Spinal cord (tissue), 9 donors: ENCODE measurements at regions not wholly inside any gene's neighbourhood (a gene's known extent, or its start where the extent isn't known, plus 50 kb on each side); places are given as distances from the start of the nearest gene placed in this dataset.

Source experiments
- DNase-seq, 6 donors: peaks; one replicate each; pipeline versions ENCODE4 v3.0.0 to v3.0.0-alpha.2; 2013 to 2015; ENCODE audit warnings: low spot score in 6 of 6, low read depth in 4 of 6
- H3K27ac ChIP-seq: one replicate; pipeline ENCODE4 v1.5.1; 2013; ENCODE audit warnings: low read depth, low read length, control low read depth
- H3K27me3 ChIP-seq: one replicate; pipeline ENCODE4 v1.6.1; 2013; ENCODE audit warnings: low read length; ENCODE audit not compliant: control insufficient read depth, insufficient read depth
- H3K36me3 ChIP-seq: one replicate; pipeline ENCODE4 v1.6.1; 2013; ENCODE audit warnings: low read length; ENCODE audit not compliant: control insufficient read depth, insufficient read depth
- H3K4me1 ChIP-seq: one replicate; pipeline ENCODE4 v1.6.1; 2013; ENCODE audit warnings: low read length; ENCODE audit not compliant: control insufficient read depth, insufficient read depth
- H3K4me3 ChIP-seq: one replicate; pipeline ENCODE4 v1.5.1; 2013; ENCODE audit warnings: low read depth, low read length, control low read depth
- H3K9me3 ChIP-seq: one replicate; pipeline ENCODE4 v1.6.1; 2013; ENCODE audit warnings: low read length; ENCODE audit not compliant: control insufficient read depth, insufficient read depth
- WGBS: methylation state at CpG from one replicate; pipeline ENCODE4 v1.1.5; 2013; ENCODE audit warnings: missing lambda C conversion rate; ENCODE audit not compliant: insufficient coverage; 5-methylcytosine and 5-hydroxymethylcytosine counted together
- donor health status: healthy.

GRCh38 chr11:23404225-23405160 is 544.2 kb upstream of the CCDC179 start:
- H3K4me3 ChIP-seq: no peak overlapping the region
- H3K4me1 ChIP-seq: no peaks in the 10 kb centered on the region
- DNase-seq: no peak
- H3K27ac ChIP-seq: no peak overlapping the region
- 96% methylated on average over 41 of the region's 41 CpGs for WGBS
- no peaks in the 10 kb centered on the region for H3K9me3 ChIP-seq
- H3K27me3 ChIP-seq: no peaks in the 10 kb centered on the region
- H3K36me3 ChIP-seq: no peaks in the 10 kb centered on the region

GRCh38 chr11:23405350-23405937 is 545.2 kb upstream of the CCDC179 start:
- Histone ChIP-seq H3K27ac (no peak overlapping the region), H3K4me1 (no peaks in the 10 kb centered on the region), H3K4me3 (no peak overlapping the region), H3K36me3 (no peaks in the 10 kb centered on the region), H3K27me3 (no peaks in the 10 kb centered on the region), H3K9me3 (no peaks in the 10 kb centered on the region)
- no peak for DNase-seq
- 97% methylated on average over 32 of the region's 33 CpGs for WGBS

GRCh38 chr11:23406131-23406819 is 546.0 kb upstream of the CCDC179 start:
- Histone ChIP-seq H3K36me3 (no peaks in the 10 kb centered on the region), H3K9me3 (no peaks in the 10 kb centered on the region), H3K4me3 (no peak overlapping the region), H3K27ac (no peak overlapping the region), H3K4me1 (no peaks in the 10 kb centered on the region), H3K27me3 (no peaks in the 10 kb centered on the region)
- 91% methylated on average over 22 of the region's 23 CpGs for WGBS
- DNase-seq: no peak

- no CpG with 5 or more reads among the region's 1 CpG for WGBS
- Histone ChIP-seq H3K27ac (no peak overlapping the region), H3K4me1 (no peaks in the 10 kb centered on the region), H3K27me3 (no peaks in the 10 kb centered on the region), H3K4me3 (no peak overlapping the region), H3K36me3 (no peaks in the 10 kb centered on the region), H3K9me3 (no peaks in the 10 kb centered on the region)
- DNase-seq: no peak
Measured at GRCh38 chr11:23413057-23413456, 552.8 kb upstream of the CCDC179 start.

- WGBS: 67% methylated on average over 1 of the region's 4 CpGs
Measured at GRCh38 chr11:23423104-23423503, 562.8 kb upstream of the CCDC179 start.

GRCh38 chr11:23423656-23424055 is 563.4 kb upstream of the CCDC179 start:
- Histone ChIP-seq H3K4me1 (no peaks in the 10 kb centered on the region), H3K27ac (no peak overlapping the region), H3K9me3 (no peaks in the 10 kb centered on the region), H3K36me3 (no peaks in the 10 kb centered on the region), H3K4me3 (no peak overlapping the region), H3K27me3 (no peaks in the 10 kb centered on the region)
- DNase-seq: no peak
- no CpG with 5 or more reads among the region's 3 CpGs for WGBS

More at GRCh38 chr11:23423104-23423503, 562.8 kb upstream of the CCDC179 start:
- Histone ChIP-seq H3K4me3 (no peak overlapping the region), H3K36me3 (no peaks in the 10 kb centered on the region), H3K9me3 (no peaks in the 10 kb centered on the region), H3K4me1 (no peaks in the 10 kb centered on the region), H3K27me3 (no peaks in the 10 kb centered on the region), H3K27ac (no peak overlapping the region)
- peak in 3 of 6 donors; percentile 5 to 68 (median 53) for DNase-seq

- DNase-seq: peak in 2 of 6 donors; percentile 14 to 47
- no peaks in the 10 kb centered on the region for H3K4me1 ChIP-seq
- no peaks in the 10 kb centered on the region for H3K9me3 ChIP-seq
- H3K27ac ChIP-seq: no peak overlapping the region
- no peaks in the 10 kb centered on the region for H3K27me3 ChIP-seq
- H3K36me3 ChIP-seq: no peaks in the 10 kb centered on the region
- H3K4me3 ChIP-seq: no peak overlapping the region
- WGBS: 100% methylated on average over 2 of the region's 2 CpGs
Measured at GRCh38 chr11:23425381-23425780, 565.1 kb upstream of the CCDC179 start.

GRCh38 chr11:23429569-23429968 is 569.3 kb upstream of the CCDC179 start:
- H3K27me3 ChIP-seq: no peaks in the 10 kb centered on the region
- no CpG with 5 or more reads among the region's 3 CpGs for WGBS
- no peak overlapping the region for H3K27ac ChIP-seq
- H3K4me3 ChIP-seq: no peak overlapping the region
- no peaks in the 10 kb centered on the region for H3K36me3 ChIP-seq
- DNase-seq: no peak
- no peaks in the 10 kb centered on the region for H3K4me1 ChIP-seq
- no peaks in the 10 kb centered on the region for H3K9me3 ChIP-seq

- Histone ChIP-seq H3K27me3 (no peaks in the 10 kb centered on the region), H3K4me1 (no peaks in the 10 kb centered on the region), H3K9me3 (peaks cover 3% of the 10 kb centered on the region), H3K27ac (no peak overlapping the region), H3K36me3 (no peaks in the 10 kb centered on the region), H3K4me3 (no peak overlapping the region)
- WGBS: 96% methylated on average over 2 of the region's 2 CpGs
- DNase-seq: no peak
Measured at GRCh38 chr11:23453522-23453921, 593.2 kb upstream of the CCDC179 start.
